ENCODE measurements at regions not wholly inside any gene's neighbourhood (a gene's known extent, or its start where the extent isn't known, plus 50 kb on each side); places are given as distances from the start of the nearest gene placed in this dataset.
"Not testable (repeated sequence)": the region's sequence is repeated elsewhere in the genome, so short reads cannot be mapped to it uniquely, and the experiment has no call there.

GRCh38 chr13:104616990-104617389, 1550.8 kb upstream of the SLC10A2 start:
- DNase-seq (ENCODE audit: low read depth) = no peak

GRCh38 chr13:104614361-104615145, 1548.3 kb upstream of the SLC10A2 start:
- DNase-seq (ENCODE audit: low read depth) = no peak

GRCh38 chr13:104608331-104608730, 1542.1 kb upstream of the SLC10A2 start:
- no peak for DNase-seq (ENCODE audit: low read depth)

- DNase-seq (ENCODE audit: low read depth) = not testable (repeated sequence)
Observed at GRCh38 chr13:104605435-104605834, 1539.2 kb upstream of the SLC10A2 start.

GRCh38 chr13:104597546-104598180, 1531.4 kb upstream of the SLC10A2 start:
- DNase-seq (ENCODE audit: low read depth) = no peak

- no peak for DNase-seq (ENCODE audit: low read depth)
Observed at GRCh38 chr13:104595511-104595910, 1529.3 kb upstream of the SLC10A2 start.

GRCh38 chr13:104594806-104595205, 1528.6 kb upstream of the SLC10A2 start:
- no peak for DNase-seq (ENCODE audit: low read depth)

- no peak for DNase-seq (ENCODE audit: low read depth)
Observed at GRCh38 chr13:104593693-104594092, 1527.5 kb upstream of the SLC10A2 start.

GRCh38 chr13:104593251-104593576, 1527.0 kb upstream of the SLC10A2 start:
- no peak for DNase-seq (ENCODE audit: low read depth)

GRCh38 chr13:104592545-104593250, 1526.5 kb upstream of the SLC10A2 start:
- DNase-seq (ENCODE audit: low read depth) = no peak

GRCh38 chr13:104592127-104592526, 1525.9 kb upstream of the SLC10A2 start:
- DNase-seq (ENCODE audit: low read depth) = no peak

- no peak for DNase-seq (ENCODE audit: low read depth)
Observed at GRCh38 chr13:104586051-104586746, 1520.0 kb upstream of the SLC10A2 start.

- no peak for DNase-seq (ENCODE audit: low read depth)
Observed at GRCh38 chr13:104584481-104584880, 1518.3 kb upstream of the SLC10A2 start.

- no peak for DNase-seq (ENCODE audit: low read depth)
Observed at GRCh38 chr13:104580931-104581330, 1514.7 kb upstream of the SLC10A2 start.

- DNase-seq (ENCODE audit: low read depth) = no peak
Observed at GRCh38 chr13:104577071-104577815, 1511.0 kb upstream of the SLC10A2 start.

- DNase-seq (ENCODE audit: low read depth) = no peak
Observed at GRCh38 chr13:104571893-104572229, 1505.6 kb upstream of the SLC10A2 start.

- DNase-seq (ENCODE audit: low read depth) = no peak
Observed at GRCh38 chr13:104571161-104571892, 1505.1 kb upstream of the SLC10A2 start.

GRCh38 chr13:104567114-104567513, 1500.9 kb upstream of the SLC10A2 start:
- no peak for DNase-seq (ENCODE audit: low read depth)

- no peak for DNase-seq (ENCODE audit: low read depth)
Observed at GRCh38 chr13:104565888-104566287, 1499.7 kb upstream of the SLC10A2 start.

- no peak for DNase-seq (ENCODE audit: low read depth)
Observed at GRCh38 chr13:104553896-104554295, 1487.7 kb upstream of the SLC10A2 start.

- no peak for DNase-seq (ENCODE audit: low read depth)
Observed at GRCh38 chr13:104553186-104553585, 1487.0 kb upstream of the SLC10A2 start.

Measured in stimulated activated CD8-positive, alpha-beta memory T cell treated with anti-CD3 and anti-CD28 coated beads, Interleukin-12 subunit alpha, Interleukin-12 subunit beta, amount 100 ng/mL, for 4 hours (primary cell).